SK-N-SH (cell line): ENCODE measurements at regions not wholly inside any gene's neighbourhood (a gene's known extent, or its start where the extent isn't known, plus 50 kb on each side); places are given as distances from the start of the nearest gene placed in this dataset.

ENCODE experiments used
- CTCF ChIA-PET: fragments of 300-600, 350-600 bp; formaldehyde crosslinking; extraction: SDS; loops from one replicate; lab custom pipeline; 2021; lab: Yijun Ruan, JAX
- POLR2A ChIA-PET: fragments of 350-600 bp; sonication (Branson Sonifier 250); formaldehyde crosslinking; extraction: SDS; loops from one replicate; lab custom pipeline; 2020; ENCODE audit warnings: antibody characterized with exemption, inconsistent platforms; lab: Yijun Ruan, JAX
- DNase-seq: peaks from one replicate; pipeline ENCODE4 v3.0.0; 2012
- H2AFZ ChIP-seq: fragments of 200-600 bp; sonication (generic); 2 replicates; pipeline ENCODE4 v1.8.1; 2016; ENCODE audit warnings: antibody characterized with exemption, mild to moderate bottlenecking, low read depth
- H3F3A ChIP-seq: fragments of 200-600 bp; sonication (generic); replicated peaks from 2 replicates; pipeline ENCODE3; 2016; ENCODE audit warnings: antibody characterized with exemption, mild to moderate bottlenecking; ENCODE audit not compliant: insufficient read depth
- H3K27ac ChIP-seq, 2 experiments: fragments of 200-500 bp in 1 of 2; fragments of 200-600 bp in 1 of 2; sonication (Bioruptor generic) in 1 of 2; sonication (generic), shearing (Covaris generic) in 1 of 2; 2 replicates each; pipeline versions ENCODE4 v1.5.1 to v1.6.1; 2014 to 2016; ENCODE audit warnings: low read depth in 2 of 2, inconsistent platforms in 1 of 2, low read length in 1 of 2, mild to moderate bottlenecking in 1 of 2, mixed read lengths in 1 of 2
- H3K27me3 ChIP-seq: fragments of 200-600 bp; sonication (generic), shearing (Covaris generic); 2 replicates; pipeline ENCODE4 v1.6.1; 2016; ENCODE audit warnings: mixed run types; ENCODE audit not compliant: insufficient read depth
- H3K36me3 ChIP-seq, 2 experiments: fragments of 200-500 bp in 1 of 2; fragments of 200-600 bp in 1 of 2; sonication (Bioruptor generic) in 1 of 2; sonication (generic) in 1 of 2; replicated peaks in 1 of 2; 2 replicates each; pipeline versions ENCODE3 to v1.5.1; 2014 to 2016; ENCODE audit warnings: low read length in 1 of 2, mild to moderate bottlenecking in 1 of 2; ENCODE audit not compliant: insufficient read depth in 2 of 2, control insufficient read depth in 1 of 2
- H3K4me1 ChIP-seq, 2 experiments: fragments of 200-500 bp in 1 of 2; fragments of 200-600 bp in 1 of 2; sonication (Bioruptor generic) in 1 of 2; sonication (generic), shearing (Covaris generic) in 1 of 2; 2 replicates each; pipeline versions ENCODE4 v1.5.1 to v1.6.1; 2014 to 2016; ENCODE audit warnings: low read depth in 1 of 2, low read length in 1 of 2, mixed run types in 1 of 2; ENCODE audit not compliant: insufficient read depth in 2 of 2, control insufficient read depth in 1 of 2
- H3K4me2 ChIP-seq: fragments of 200-600 bp; sonication (generic), shearing (Covaris generic); 2 replicates; pipeline ENCODE4 v1.6.1; 2017; ENCODE audit warnings: mixed run types
- H3K4me3 ChIP-seq, 2 experiments: fragments of 200-500 bp in 1 of 2; fragments of 200-600 bp in 1 of 2; sonication (Bioruptor generic) in 1 of 2; sonication (generic), shearing (Covaris generic) in 1 of 2; 2 replicates each; pipeline versions ENCODE4 v1.5.1 to v1.8.1; 2014 to 2016; ENCODE audit warnings: low read depth in 2 of 2, inconsistent platforms in 1 of 2, low read length in 1 of 2, mild to moderate bottlenecking in 1 of 2, mixed read lengths in 1 of 2, moderate library complexity in 1 of 2
- H3K79me2 ChIP-seq: fragments of 200-600 bp; sonication (generic); 2 replicates; pipeline ENCODE4 v1.8.1; 2017; ENCODE audit warnings: mild to moderate bottlenecking; ENCODE audit not compliant: insufficient read depth
- H3K9ac ChIP-seq: fragments of 200-600 bp; sonication (generic); 2 replicates; pipeline ENCODE4 v1.6.1; 2017; ENCODE audit warnings: mixed run types
- H3K9me2 ChIP-seq: fragments of 200-600 bp; sonication (generic); 2 replicates; pipeline ENCODE4 v1.6.1; 2017; ENCODE audit warnings: mixed run types
- H3K9me3 ChIP-seq: fragments of 200-600 bp; sonication (generic); 2 replicates; pipeline ENCODE4 v1.6.1; 2017; ENCODE audit warnings: mixed run types, mild to moderate bottlenecking, moderate library complexity
- H4K20me1 ChIP-seq: fragments of 200-600 bp; sonication (generic); 2 replicates; pipeline ENCODE4 v1.6.1; 2017; ENCODE audit warnings: mild to moderate bottlenecking, mixed run types; ENCODE audit not compliant: insufficient read depth
- ELF1 ChIP-seq: IDR thresholded peaks from 2 replicates; pipeline ENCODE4 v1.4.0; 2012
- EP300 ChIP-seq, 2 experiments: IDR thresholded peaks; 2 replicates each; pipeline versions ENCODE4 v1.4.0 to v1.6.1; 2012; ENCODE audit warnings: borderline replicate concordance in 1 of 2, low read depth in 1 of 2, low read length in 1 of 2
- EZH2phosphoT487 ChIP-seq: fragments of 200-600 bp; sonication (generic); IDR thresholded peaks from 2 replicates; pipeline ENCODE4 v1.6.1; 2017; ENCODE audit warnings: low read depth, mixed run types, mild to moderate bottlenecking, antibody characterized with exemption, moderate library complexity, borderline replicate concordance
- FOXJ3 ChIP-seq: sonication (generic); formaldehyde crosslinking; IDR thresholded peaks from 2 replicates; pipeline ENCODE4 v1.5.1; 2020; ENCODE audit warnings: mild to moderate bottlenecking, missing genetic modification reagents
- FOXM1 ChIP-seq: IDR thresholded peaks from 2 replicates; pipeline ENCODE4 v1.4.0; 2012; ENCODE audit warnings: low read depth, mild to moderate bottlenecking
- GATA2 ChIP-seq: sonication (generic); formaldehyde crosslinking; IDR thresholded peaks from 2 replicates; pipeline ENCODE4 v1.5.0; 2020; ENCODE audit warnings: mild to moderate bottlenecking, missing genetic modification reagents
- JUND ChIP-seq: IDR thresholded peaks from 2 replicates; pipeline ENCODE4 v1.4.0; 2012
- NFIC ChIP-seq: IDR thresholded peaks from 2 replicates; pipeline ENCODE4 v1.4.0; 2012; ENCODE audit warnings: borderline replicate concordance
- NRF1 ChIP-seq: IDR thresholded peaks from 2 replicates; pipeline ENCODE4 v1.6.1; 2012; ENCODE audit warnings: low read depth, mild to moderate bottlenecking, low read length
- POLR2AphosphoS5 ChIP-seq: IDR thresholded peaks from 2 replicates; pipeline ENCODE4 v1.6.1; 2012; ENCODE audit warnings: low read depth, low read length
- SMC3 ChIP-seq: IDR thresholded peaks from 2 replicates; pipeline ENCODE4 v1.6.1; 2012; ENCODE audit warnings: low read depth, low read length, improper control_type of control experiment
- TAF1 ChIP-seq: IDR thresholded peaks from 2 replicates; pipeline ENCODE4 v1.6.1; 2012; ENCODE audit warnings: low read depth, mild to moderate bottlenecking, low read length, moderate library complexity, borderline replicate concordance
- YY1 ChIP-seq: IDR thresholded peaks from 2 replicates; pipeline ENCODE4 v1.4.0; 2012; ENCODE audit warnings: low read depth, mild to moderate bottlenecking
- WGBS: methylation state at CpG from one replicate; pipeline ENCODE4 v1.1.6; 2017; ENCODE audit warnings: low lambda C conversion rate; 5-methylcytosine and 5-hydroxymethylcytosine counted together
- TF ChIP-seq, protein P1 (sequence below): IDR thresholded peaks from 2 replicates; pipeline ENCODE4 v1.4.0; 2012; ENCODE audit warnings: low read depth
- TF ChIP-seq, protein P2 (sequence below): IDR thresholded peaks from 2 replicates; pipeline ENCODE4 v1.4.0; 2012; ENCODE audit warnings: low read depth, borderline replicate concordance
- TF ChIP-seq, protein P3 (sequence below): IDR thresholded peaks from 2 replicates; pipeline ENCODE4 v1.6.1; 2012; ENCODE audit warnings: mild to moderate bottlenecking, low read depth, low read length, moderate library complexity

DNA sequence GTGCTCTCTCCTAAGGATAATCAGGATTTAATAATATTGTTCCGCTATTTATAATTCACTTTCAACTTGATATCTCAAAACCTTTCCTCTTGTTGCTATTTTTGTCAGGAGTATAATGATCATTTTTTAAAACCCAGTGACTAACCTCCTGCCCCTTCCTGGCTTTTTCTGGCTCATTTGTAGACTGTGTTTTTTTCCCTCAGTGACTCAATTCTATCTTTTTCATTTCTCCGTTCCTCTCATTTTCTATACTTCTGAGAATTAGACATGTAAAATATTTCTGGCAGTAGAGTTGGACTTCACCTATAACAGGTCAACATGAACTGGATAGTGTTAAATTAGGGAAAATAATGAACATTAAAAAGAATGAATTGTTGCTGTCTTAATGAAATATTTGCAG lies 490.7 kb downstream of the EDEM1 start:
- DNase-seq, result no peak

DNA sequence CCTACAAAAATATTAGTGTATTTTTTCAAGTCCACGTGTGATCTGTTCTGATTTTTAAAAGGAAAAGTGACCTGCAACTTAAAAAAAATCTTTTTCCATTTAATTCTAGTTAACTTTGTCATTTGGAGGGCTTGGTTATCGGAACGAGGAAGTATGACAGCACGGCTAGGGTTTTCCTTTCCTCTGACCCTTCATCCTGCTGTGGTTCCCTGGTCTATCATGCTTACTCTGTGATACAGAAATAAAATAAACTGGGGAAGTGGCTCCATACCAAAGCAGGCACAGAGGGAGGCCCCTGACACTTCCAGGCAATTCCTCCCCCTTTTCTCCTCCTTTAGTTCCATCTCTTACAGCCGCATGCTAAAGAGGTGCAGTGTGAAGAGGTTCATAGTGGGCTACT lies 491.3 kb downstream of the EDEM1 start:
- POLR2A ChIA-PET, result no interaction called here
- no peak overlapping the region for H3K4me3 ChIP-seq
- no peak overlapping the region for H3K27ac ChIP-seq
- H4K20me1 ChIP-seq, result no peaks in the 10 kb centered on the region
- no peak overlapping the region for H2AFZ ChIP-seq
- WGBS, result 3% methylated on average over 5 of the region's 5 CpGs
- no peaks in the 10 kb centered on the region for H3K27me3 ChIP-seq
- no peak overlapping the region for H3K4me2 ChIP-seq
- no peaks in the 10 kb centered on the region for H3K9me3 ChIP-seq
- no peak for TF ChIP-seq TAF1
- no peak for TF ChIP-seq FOXJ3 (CRISPR knock-in tag)
- TF ChIP-seq, protein P1, sequence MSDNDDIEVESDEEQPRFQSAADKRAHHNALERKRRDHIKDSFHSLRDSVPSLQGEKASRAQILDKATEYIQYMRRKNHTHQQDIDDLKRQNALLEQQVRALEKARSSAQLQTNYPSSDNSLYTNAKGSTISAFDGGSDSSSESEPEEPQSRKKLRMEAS, result no peak
- TF ChIP-seq POLR2AphosphoS5, result no peak
- TF ChIP-seq NRF1, result no peak
- TF ChIP-seq SMC3, result no peak
- TF ChIP-seq, protein P2, sequence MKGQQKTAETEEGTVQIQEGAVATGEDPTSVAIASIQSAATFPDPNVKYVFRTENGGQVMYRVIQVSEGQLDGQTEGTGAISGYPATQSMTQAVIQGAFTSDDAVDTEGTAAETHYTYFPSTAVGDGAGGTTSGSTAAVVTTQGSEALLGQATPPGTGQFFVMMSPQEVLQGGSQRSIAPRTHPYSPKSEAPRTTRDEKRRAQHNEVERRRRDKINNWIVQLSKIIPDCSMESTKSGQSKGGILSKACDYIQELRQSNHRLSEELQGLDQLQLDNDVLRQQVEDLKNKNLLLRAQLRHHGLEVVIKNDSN, result no peak
- TF ChIP-seq, protein P3, sequence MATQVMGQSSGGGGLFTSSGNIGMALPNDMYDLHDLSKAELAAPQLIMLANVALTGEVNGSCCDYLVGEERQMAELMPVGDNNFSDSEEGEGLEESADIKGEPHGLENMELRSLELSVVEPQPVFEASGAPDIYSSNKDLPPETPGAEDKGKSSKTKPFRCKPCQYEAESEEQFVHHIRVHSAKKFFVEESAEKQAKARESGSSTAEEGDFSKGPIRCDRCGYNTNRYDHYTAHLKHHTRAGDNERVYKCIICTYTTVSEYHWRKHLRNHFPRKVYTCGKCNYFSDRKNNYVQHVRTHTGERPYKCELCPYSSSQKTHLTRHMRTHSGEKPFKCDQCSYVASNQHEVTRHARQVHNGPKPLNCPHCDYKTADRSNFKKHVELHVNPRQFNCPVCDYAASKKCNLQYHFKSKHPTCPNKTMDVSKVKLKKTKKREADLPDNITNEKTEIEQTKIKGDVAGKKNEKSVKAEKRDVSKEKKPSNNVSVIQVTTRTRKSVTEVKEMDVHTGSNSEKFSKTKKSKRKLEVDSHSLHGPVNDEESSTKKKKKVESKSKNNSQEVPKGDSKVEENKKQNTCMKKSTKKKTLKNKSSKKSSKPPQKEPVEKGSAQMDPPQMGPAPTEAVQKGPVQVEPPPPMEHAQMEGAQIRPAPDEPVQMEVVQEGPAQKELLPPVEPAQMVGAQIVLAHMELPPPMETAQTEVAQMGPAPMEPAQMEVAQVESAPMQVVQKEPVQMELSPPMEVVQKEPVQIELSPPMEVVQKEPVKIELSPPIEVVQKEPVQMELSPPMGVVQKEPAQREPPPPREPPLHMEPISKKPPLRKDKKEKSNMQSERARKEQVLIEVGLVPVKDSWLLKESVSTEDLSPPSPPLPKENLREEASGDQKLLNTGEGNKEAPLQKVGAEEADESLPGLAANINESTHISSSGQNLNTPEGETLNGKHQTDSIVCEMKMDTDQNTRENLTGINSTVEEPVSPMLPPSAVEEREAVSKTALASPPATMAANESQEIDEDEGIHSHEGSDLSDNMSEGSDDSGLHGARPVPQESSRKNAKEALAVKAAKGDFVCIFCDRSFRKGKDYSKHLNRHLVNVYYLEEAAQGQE, result no peak
- TF ChIP-seq ELF1, result no peak
- no peak for TF ChIP-seq YY1
- TF ChIP-seq, all 33 proteins: peak for 0
- no peaks in the 10 kb centered on the region for H3K79me2 ChIP-seq
- no peaks in the 10 kb centered on the region for H3K36me3 ChIP-seq
- no peak overlapping the region for H3K9ac ChIP-seq
- H3K4me1 ChIP-seq, result no peaks in the 10 kb centered on the region
- DNase-seq, result no peak
- CTCF ChIA-PET, result no interaction called here
- H3K9me2 ChIP-seq, result no peaks in the 10 kb centered on the region
- no peaks in the 10 kb centered on the region for H3F3A ChIP-seq

More for the DNA sequence above, 490.7 kb downstream of the EDEM1 start:
- Histone ChIP-seq H3F3A (no peaks in the 10 kb centered on the region), H3K36me3 (no peaks in the 10 kb centered on the region), H3K4me1 (no peaks in the 10 kb centered on the region), H3K27ac (no peak overlapping the region), H3K4me2 (no peak overlapping the region), H3K4me3 (no peak overlapping the region), H2AFZ (no peak overlapping the region), H4K20me1 (no peaks in the 10 kb centered on the region), H3K9ac (no peak overlapping the region), H3K27me3 (no peaks in the 10 kb centered on the region), H3K9me3 (no peaks in the 10 kb centered on the region), H3K9me2 (no peaks in the 10 kb centered on the region), H3K79me2 (no peaks in the 10 kb centered on the region)
- 30% methylated on average over 2 of the region's 2 CpGs for WGBS
- TF ChIP-seq NFIC, result no peak
- no peak for TF ChIP-seq ELF1
- no peak for TF ChIP-seq YY1
- TF ChIP-seq JUND, result no peak
- no peak for TF ChIP-seq FOXM1
- no peak for TF ChIP-seq EZH2phosphoT487
- TF ChIP-seq EP300 (IDR thresholded peaks at IDR 0.05; ENCODE audit: borderline replicate concordance in 1 of 2, low read depth in 1 of 2, low read length in 1 of 2), result no peak
- no peak for TF ChIP-seq GATA2 (CRISPR knock-in tag)
- ChIA-PET CTCF (no interaction called here), POLR2A (no interaction called here)
